ENCODE measurements at regions not wholly inside any gene's neighbourhood (a gene's known extent, or its start where the extent isn't known, plus 50 kb on each side); places are given as distances from the start of the nearest gene placed in this dataset.
"Not testable (repeated sequence)": the region's sequence is repeated elsewhere in the genome, so short reads cannot be mapped to it uniquely, and the experiment has no call there.

DNA sequence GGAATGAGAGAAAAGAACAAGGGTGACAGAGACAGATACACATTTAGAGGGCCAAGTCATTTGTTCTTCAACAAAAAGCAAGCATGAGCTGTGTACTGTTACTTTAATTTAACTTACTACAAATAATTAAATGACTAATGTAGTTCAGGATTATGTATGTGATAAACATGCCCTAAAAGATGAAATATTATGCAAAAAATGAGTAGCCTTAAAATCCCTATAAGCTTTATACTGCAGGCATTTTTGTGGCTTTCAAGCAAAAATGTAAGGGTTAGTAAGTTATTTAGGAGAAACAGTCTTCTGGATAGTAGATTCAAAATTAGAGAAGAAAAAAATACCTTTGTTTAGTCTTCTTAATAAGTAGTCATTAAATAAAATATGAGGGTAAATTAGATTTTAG lies 431.2 kb downstream of the CSNK1G3 start:
- Histone ChIP-seq H3K27ac (no peak overlapping the region), H3K4me3 (no peak overlapping the region), H3K4me1 (no peaks in the 10 kb centered on the region), H3K36me3 (no peaks in the 10 kb centered on the region), H3K27me3 (replicated peaks in 1 of 7) (no peaks in the 10 kb centered on the region), H3K9me3 (peaks cover 0 to 33% (median 21%) of the 10 kb centered on the region in 8 donors)
- DNase-seq = no peak
- TF ChIP-seq POLR2AphosphoS5 (IDR thresholded peaks at IDR 0.05) (no peak), POLR2A (IDR thresholded peaks at IDR 0.05) (no peak)
- TF ChIP-seq, protein P1, sequence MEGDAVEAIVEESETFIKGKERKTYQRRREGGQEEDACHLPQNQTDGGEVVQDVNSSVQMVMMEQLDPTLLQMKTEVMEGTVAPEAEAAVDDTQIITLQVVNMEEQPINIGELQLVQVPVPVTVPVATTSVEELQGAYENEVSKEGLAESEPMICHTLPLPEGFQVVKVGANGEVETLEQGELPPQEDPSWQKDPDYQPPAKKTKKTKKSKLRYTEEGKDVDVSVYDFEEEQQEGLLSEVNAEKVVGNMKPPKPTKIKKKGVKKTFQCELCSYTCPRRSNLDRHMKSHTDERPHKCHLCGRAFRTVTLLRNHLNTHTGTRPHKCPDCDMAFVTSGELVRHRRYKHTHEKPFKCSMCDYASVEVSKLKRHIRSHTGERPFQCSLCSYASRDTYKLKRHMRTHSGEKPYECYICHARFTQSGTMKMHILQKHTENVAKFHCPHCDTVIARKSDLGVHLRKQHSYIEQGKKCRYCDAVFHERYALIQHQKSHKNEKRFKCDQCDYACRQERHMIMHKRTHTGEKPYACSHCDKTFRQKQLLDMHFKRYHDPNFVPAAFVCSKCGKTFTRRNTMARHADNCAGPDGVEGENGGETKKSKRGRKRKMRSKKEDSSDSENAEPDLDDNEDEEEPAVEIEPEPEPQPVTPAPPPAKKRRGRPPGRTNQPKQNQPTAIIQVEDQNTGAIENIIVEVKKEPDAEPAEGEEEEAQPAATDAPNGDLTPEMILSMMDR (IDR thresholded peaks at IDR 0.05 in 8 of 11, conservative IDR thresholded peaks at IDR 0.05 in 3 of 11) = no peak
- intact Hi-C loops (cut with DNase I; ENCODE audit: low total_unique reads) = no loop called here

DNA sequence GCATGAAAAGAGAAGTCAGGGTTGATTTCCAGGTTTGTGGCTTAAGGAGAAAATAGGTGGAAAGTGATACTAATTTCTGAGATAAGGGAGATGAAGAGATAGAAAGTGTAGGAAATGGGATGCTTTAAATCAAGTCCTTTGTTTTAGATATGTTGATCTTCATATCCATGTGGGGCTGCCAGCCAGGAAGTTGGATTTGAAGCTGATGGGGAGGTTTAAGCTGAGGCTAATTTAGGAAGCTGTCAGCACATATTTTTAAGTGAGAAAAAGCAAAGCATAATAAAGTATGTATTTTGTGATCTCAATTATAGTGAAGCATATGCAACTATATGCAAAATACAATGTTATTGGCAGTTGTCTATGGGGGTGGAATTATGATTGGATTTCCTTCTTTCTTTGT lies 428.4 kb downstream of the CSNK1G3 start:
- no peak for TF ChIP-seq POLR2A (IDR thresholded peaks at IDR 0.05)
- TF ChIP-seq POLR2AphosphoS5 (IDR thresholded peaks at IDR 0.05) = no peak
- TF ChIP-seq, protein P1 (IDR thresholded peaks at IDR 0.05 in 8 of 11, conservative IDR thresholded peaks at IDR 0.05 in 3 of 11) = no peak
- Histone ChIP-seq H3K4me1 (no peaks in the 10 kb centered on the region), H3K27ac (no peak overlapping the region), H3K27me3 (replicated peaks in 1 of 7) (no peaks in the 10 kb centered on the region), H3K4me3 (no peak overlapping the region), H3K36me3 (no peaks in the 10 kb centered on the region), H3K9me3 (peaks cover 5 to 60% (median 45%) of the 10 kb centered on the region in 8 donors)
- DNase-seq = no peak
- intact Hi-C loops (cut with DNase I; ENCODE audit: low total_unique reads) = no loop called here

DNA sequence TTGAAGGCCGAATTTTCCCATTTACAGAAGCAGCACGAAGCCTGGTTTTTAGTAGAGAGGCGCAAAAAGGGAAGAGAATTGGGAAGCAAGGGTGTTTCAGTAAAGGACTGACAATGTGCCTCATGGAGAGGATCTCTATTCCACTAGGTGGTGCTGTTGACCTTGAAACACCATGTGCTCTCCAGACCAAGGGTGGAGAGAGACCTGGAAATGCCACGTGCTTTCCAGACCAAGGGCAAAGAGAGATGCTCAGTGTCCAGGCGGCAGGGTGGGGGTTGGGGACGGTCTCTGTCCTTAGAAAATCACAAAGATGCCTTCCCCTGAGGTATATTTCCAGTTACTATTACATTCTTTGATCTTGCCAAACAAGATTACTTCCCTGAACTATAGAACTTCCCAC lies 425.3 kb downstream of the CSNK1G3 start:
- Histone ChIP-seq H3K4me1 (no peaks in the 10 kb centered on the region), H3K27ac (no peak overlapping the region), H3K36me3 (no peaks in the 10 kb centered on the region), H3K9me3 (peaks cover 5 to 51% (median 39%) of the 10 kb centered on the region in 8 donors), H3K4me3 (no peak overlapping the region), H3K27me3 (replicated peaks in 1 of 7) (no peaks in the 10 kb centered on the region)
- no peak for TF ChIP-seq POLR2AphosphoS5 (IDR thresholded peaks at IDR 0.05)
- TF ChIP-seq, protein P1 (IDR thresholded peaks at IDR 0.05 in 8 of 11, conservative IDR thresholded peaks at IDR 0.05 in 3 of 11) = peak; percentile 20 to 66 (median 51)
- TF ChIP-seq POLR2A (IDR thresholded peaks at IDR 0.05) = no peak
- DNase-seq = no peak
- 61 to 80% (median 72%) methylated on average over 6 of the region's 6 CpGs for WGBS, 5 donors
- intact Hi-C loops (cut with DNase I; ENCODE audit: low total_unique reads) = no loop called here

DNA sequence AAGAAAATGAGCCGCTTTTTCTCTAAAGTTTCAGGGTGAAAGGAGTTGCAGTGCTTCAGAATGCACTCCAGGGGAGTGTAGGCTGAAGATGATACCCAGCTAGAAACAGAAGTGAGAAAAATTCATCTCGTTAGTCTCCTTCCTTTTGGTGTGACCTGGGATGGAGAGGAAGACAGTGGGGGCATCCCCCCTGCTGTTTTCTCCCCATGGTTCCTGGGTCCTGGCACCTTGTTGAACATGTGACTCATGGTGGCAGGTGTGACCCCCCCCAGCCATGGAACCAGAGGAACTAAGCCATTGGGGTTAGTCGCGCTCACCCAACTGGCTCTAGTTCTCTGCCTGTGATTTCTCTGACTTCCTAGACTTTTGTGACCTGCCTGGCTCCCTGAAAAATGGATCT lies 424.6 kb downstream of the CSNK1G3 start:
- Histone ChIP-seq H3K4me3 (no peak overlapping the region), H3K27ac (no peak overlapping the region), H3K9me3 (peaks cover 5 to 45% (median 34%) of the 10 kb centered on the region in 8 donors), H3K4me1 (no peaks in the 10 kb centered on the region), H3K27me3 (replicated peaks in 1 of 7) (no peaks in the 10 kb centered on the region), H3K36me3 (no peaks in the 10 kb centered on the region)
- no peak for DNase-seq
- WGBS, 5 donors = 88 to 96% (median 91%) methylated on average over 4 of the region's 4 CpGs
- TF ChIP-seq, protein P1 (IDR thresholded peaks at IDR 0.05 in 8 of 11, conservative IDR thresholded peaks at IDR 0.05 in 3 of 11) = no peak
- TF ChIP-seq POLR2AphosphoS5 (IDR thresholded peaks at IDR 0.05) (no peak), POLR2A (IDR thresholded peaks at IDR 0.05) (no peak)
- intact Hi-C loops (cut with DNase I; ENCODE audit: low total_unique reads) = no loop called here

DNA sequence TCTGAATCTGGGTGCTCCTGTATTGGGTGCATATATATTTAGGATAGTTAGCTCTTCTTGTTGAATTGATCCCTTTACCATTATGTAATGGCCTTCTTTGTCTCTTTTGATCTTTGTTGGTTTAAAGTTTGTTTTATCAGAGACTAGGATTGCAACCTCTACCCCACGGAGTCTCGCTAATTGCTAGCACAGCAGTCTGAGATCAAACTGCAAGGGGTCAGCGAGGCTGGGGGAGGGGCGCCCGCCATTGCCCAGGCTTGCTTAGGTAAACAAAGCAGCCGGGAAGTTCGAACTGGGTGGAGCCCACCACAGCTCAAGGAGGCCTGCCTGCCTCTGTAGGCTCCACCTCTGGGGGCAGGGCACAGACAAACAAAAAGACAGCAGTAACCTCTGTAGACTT lies 421.8 kb downstream of the CSNK1G3 start:
- H3K9me3 ChIP-seq = peaks cover 5 to 37% (median 25%) of the 10 kb centered on the region in 8 donors
- H3K27ac ChIP-seq; H3K36me3 ChIP-seq; H3K4me3 ChIP-seq; H3K4me1 ChIP-seq; DNase-seq; intact Hi-C loops (cut with DNase I; ENCODE audit: low total_unique reads); H3K27me3 ChIP-seq (replicated peaks in 1 of 7): not testable (repeated sequence)
- WGBS, 5 donors = 63 to 91% (median 85%) methylated on average over 5 to 7 of the region's 7 CpGs

Measured in spleen (tissue), 11 donors.